ENCODE measurements at regions not wholly inside any gene's neighbourhood (a gene's known extent, or its start where the extent isn't known, plus 50 kb on each side); places are given as distances from the start of the nearest gene placed in this dataset.

DNA sequence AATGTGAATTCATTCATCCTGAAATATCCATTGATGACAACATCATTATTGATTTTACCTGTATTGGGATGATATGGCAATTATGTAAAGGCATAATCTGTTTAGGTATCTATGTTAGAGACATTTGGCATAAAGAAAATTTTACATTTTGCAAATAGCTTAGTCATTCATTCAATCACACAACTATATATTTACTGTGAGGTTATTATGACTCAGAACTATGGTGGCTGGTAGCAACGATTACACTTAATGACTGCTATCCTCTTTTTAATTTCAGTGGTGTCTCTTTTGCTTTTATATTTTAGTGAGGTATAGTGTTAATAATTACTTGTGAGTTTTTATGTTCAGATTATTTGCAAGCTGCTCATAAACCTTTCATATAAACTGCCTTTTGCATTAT, 955.9 kb downstream of the SLITRK6 start:
- H3K4ac ChIP-seq (ENCODE audit: low read depth, low read length) = no peak overlapping the region
- no peak for DNase-seq
- H3K36me3 ChIP-seq (ENCODE audit: control insufficient read depth, insufficient read depth, low read length) = no peaks in the 10 kb centered on the region
- H4K91ac ChIP-seq (ENCODE audit: insufficient read depth, low read depth, low read length) = no peak overlapping the region
- H3K56ac ChIP-seq (ENCODE audit: extremely low read depth, insufficient read depth, low read length) = no peak overlapping the region
- CTCF ChIA-PET = interaction anchor here (2.1 kb wide), 1 partner anchor 11 kb away, joined by 5 read pairs; no protein-coding TSS in a partner anchor
- no peaks in the 10 kb centered on the region for H3K9me3 ChIP-seq (ENCODE audit: control insufficient read depth, insufficient read depth, low read length)
- no peak overlapping the region for H3K14ac ChIP-seq (replicated peaks; ENCODE audit: low read depth, low read length)
- no peak overlapping the region for H3K4me3 ChIP-seq (ENCODE audit: insufficient read depth, low read depth, low read length)
- H3K9ac ChIP-seq (ENCODE audit: low read depth, low read length) = no peak overlapping the region
- H3K23ac ChIP-seq (ENCODE audit: low read depth, low read length) = no peak overlapping the region
- H2BK120ac ChIP-seq (ENCODE audit: low read depth, low read length) = no peak overlapping the region
- ATAC-seq (ENCODE audit: low read depth) = no peak
- no peak overlapping the region for H4K5ac ChIP-seq (ENCODE audit: low read depth, low read length)
- H4K8ac ChIP-seq (ENCODE audit: low read depth in 2 of 2, low read length in 2 of 2) = no peak overlapping the region
- H3K18ac ChIP-seq (ENCODE audit: low read depth, low read length) = no peak overlapping the region
- BruUV-seq (replicated peaks) = no TSS peak
- H3K79me1 ChIP-seq (ENCODE audit: low read depth in 1 of 2, low read length in 2 of 2) = no peaks in the 10 kb centered on the region
- dilution Hi-C loops (cut with HindIII; ENCODE audit: low sequenced_read_pairs, unreplicated experiment) (no loop called here), in situ Hi-C loops (cut with MboI; ENCODE audit: low sequenced_read_pairs) (no loop called here), intact Hi-C loops (cut with micrococcal nuclease) (no loop called here)
- no peaks in the 10 kb centered on the region for H4K20me1 ChIP-seq (ENCODE audit: insufficient read depth, low read length)
- H2AK9ac ChIP-seq (replicated peaks; ENCODE audit: low read depth, low read length, poor library complexity) = no peak overlapping the region
- POLR2A ChIA-PET (ENCODE audit: unreplicated experiment) = no interaction called here
- no peak overlapping the region for H2BK20ac ChIP-seq (ENCODE audit: low read depth, low read length)
- no peak overlapping the region for H2AK5ac ChIP-seq (ENCODE audit: low read depth, low read length)
- no peaks in the 10 kb centered on the region for H3K9me1 ChIP-seq (ENCODE audit: insufficient read depth, low read length)
- no peaks in the 10 kb centered on the region for H3K4me1 ChIP-seq (ENCODE audit: control insufficient read depth, insufficient read depth, low read length)
- H3K27ac ChIP-seq (ENCODE audit: insufficient read depth, low read length) = no peak overlapping the region
- H3K4me2 ChIP-seq (ENCODE audit: low read depth, low read length) = no peak overlapping the region
- H3K27me3 ChIP-seq (ENCODE audit: control insufficient read depth, insufficient read depth, low read length) = no peaks in the 10 kb centered on the region
- no peak overlapping the region for H2AFZ ChIP-seq (replicated peaks; ENCODE audit: low read length, poor library complexity)
- TF ChIP-seq RCOR1 (IDR thresholded peaks at IDR 0.05; ENCODE audit: insufficient replicate concordance, low read length) = no peak
- TF ChIP-seq POLR2A (IDR thresholded peaks at IDR 0.05; ENCODE audit: low read depth, low read length) = no peak
- no peak for TF ChIP-seq CHD1 (IDR thresholded peaks at IDR 0.05; ENCODE audit: low read depth, low read length)
- TF ChIP-seq MXI1 (IDR thresholded peaks at IDR 0.05; ENCODE audit: borderline replicate concordance, low read depth, low read length) = no peak
- TF ChIP-seq SMC3 (IDR thresholded peaks at IDR 0.05; ENCODE audit: low read depth, low read length) = no peak
- TF ChIP-seq MAZ (IDR thresholded peaks at IDR 0.05; ENCODE audit: borderline replicate concordance, low read depth, low read length) = no peak
- no peak for TF ChIP-seq FOS (IDR thresholded peaks at IDR 0.05; ENCODE audit: low read depth, low read length)
- TF ChIP-seq RFX5 (IDR thresholded peaks at IDR 0.05; ENCODE audit: low read depth, low read length) = no peak
- no peak for TF ChIP-seq RAD21 (IDR thresholded peaks at IDR 0.05; ENCODE audit: low read length)
- TF ChIP-seq ELK1 (IDR thresholded peaks at IDR 0.05; ENCODE audit: borderline replicate concordance, low read depth, low read length) = no peak
- no peak for TF ChIP-seq NFE2L2 (IDR thresholded peaks at IDR 0.05; ENCODE audit: low read depth, low read length)
- no peak for TF ChIP-seq BHLHE40 (IDR thresholded peaks at IDR 0.05; ENCODE audit: low read depth, low read length)
- H2BK15ac ChIP-seq (ENCODE audit: low read depth, low read length) = no peak overlapping the region
- H2BK5ac ChIP-seq (ENCODE audit: low read depth, low read length, poor library complexity, severe bottlenecking) = no peak overlapping the region
- WGBS, 2 experiments (ENCODE audit: extremely low coverage in 2 of 2, insufficient read length in 1 of 2) = no CpG with 5 or more reads among the region's 1 CpG

Measured in IMR-90 (cell line).